SKM-1 (cell line): ENCODE measurements at regions not wholly inside any gene's neighbourhood (a gene's known extent, or its start where the extent isn't known, plus 50 kb on each side); places are given as distances from the start of the nearest gene placed in this dataset.
"Not testable (repeated sequence)": the region's sequence is repeated elsewhere in the genome, so short reads cannot be mapped to it uniquely, and the experiment has no call there.

Source experiments
- DNase-seq: peaks from one replicate; lab custom pipeline; 2025; ENCODE audit not compliant: unreplicated experiment; lab: John Stamatoyannopoulos, UW

GRCh38 chr1:73511038-73511437 is 686.9 kb downstream of the LRRIQ3 start:
- no peak for DNase-seq

- no peak for DNase-seq
Observed at GRCh38 chr1:73500154-73500553, 697.8 kb downstream of the LRRIQ3 start.

DNA sequence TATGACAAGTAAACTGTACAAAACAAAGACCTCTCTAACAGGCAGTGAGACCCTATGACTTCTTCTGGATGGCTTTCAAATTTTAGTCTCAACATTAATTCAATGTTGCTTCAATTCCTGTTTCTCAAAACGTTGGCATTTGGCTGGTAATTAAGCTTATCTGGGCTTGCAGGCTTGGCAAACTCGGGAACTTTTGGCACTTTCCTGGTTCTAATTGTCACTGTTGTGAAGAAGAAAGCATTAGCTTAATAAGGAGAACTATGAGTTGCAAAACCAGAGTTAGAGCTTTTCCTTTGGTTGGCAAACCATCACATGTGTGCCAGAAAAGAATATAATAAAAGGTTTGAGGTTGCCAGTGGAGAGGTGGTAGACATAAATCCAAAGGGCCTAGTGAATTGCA is 698.3 kb downstream of the LRRIQ3 start:
- no peak for DNase-seq

DNA sequence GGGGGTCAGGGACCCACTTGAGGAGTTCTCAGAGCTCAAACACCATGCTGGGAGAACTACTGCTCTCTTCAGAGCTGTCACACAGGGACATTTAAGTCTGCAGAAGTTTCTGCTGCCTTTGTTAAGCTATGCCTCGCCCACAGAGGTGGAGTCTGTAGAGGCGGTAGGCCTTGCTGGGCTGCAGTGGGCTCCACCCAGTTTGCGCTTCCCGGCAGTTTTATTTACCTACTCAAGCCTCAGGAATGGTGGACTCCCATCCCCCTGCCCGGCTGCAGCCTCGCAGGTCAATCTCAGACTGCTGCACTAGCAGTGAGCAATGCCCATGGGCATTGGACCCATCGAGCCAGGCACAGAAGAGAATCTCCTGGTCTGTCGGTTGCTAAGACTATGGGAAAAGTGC is 706.4 kb downstream of the LRRIQ3 start:
- DNase-seq = no peak

GRCh38 chr1:73475316-73475870 is 722.6 kb downstream of the LRRIQ3 start:
- no peak for DNase-seq

DNA sequence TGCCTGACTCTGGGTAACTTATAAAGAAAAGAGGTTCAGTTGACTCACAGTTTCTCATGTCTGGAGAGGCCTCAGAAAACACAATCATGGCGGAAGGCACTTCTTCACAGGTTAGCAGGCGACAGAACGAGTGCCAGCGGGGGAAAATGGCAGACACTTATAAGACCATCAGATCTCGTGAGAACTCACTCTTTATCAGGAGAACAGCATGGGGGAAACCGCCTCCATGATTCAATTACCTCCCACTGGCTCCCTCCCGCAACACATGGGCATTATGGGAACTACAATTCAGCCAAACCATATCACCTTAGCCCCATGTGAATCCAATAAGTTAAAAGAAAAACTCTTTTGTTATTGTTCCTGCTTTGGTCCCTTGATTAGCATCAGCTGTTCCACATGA is 725.2 kb downstream of the LRRIQ3 start:
- no peak for DNase-seq

GRCh38 chr1:73467731-73468130 is 730.2 kb downstream of the LRRIQ3 start:
- no peak for DNase-seq

- no peak for DNase-seq
Observed at GRCh38 chr1:73463873-73464272, 734.1 kb downstream of the LRRIQ3 start.

DNA sequence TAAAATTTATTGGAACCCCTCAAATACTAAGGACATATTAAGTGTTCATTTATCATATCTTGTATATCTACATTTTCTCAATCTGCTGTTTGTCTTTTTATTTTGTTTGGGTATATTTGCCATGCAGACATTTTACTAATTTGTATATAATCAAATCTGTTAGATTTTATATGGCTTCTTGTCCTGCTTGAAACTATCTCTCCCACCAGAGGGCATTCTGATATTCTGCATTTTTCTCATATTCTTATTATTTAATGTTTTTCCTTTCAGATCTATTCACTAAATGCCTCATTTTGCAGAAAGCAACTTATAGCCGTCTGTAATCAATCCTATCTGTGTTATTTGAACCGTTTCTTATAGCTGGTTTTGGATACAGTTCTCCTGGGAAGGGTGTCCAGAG is 745.5 kb downstream of the LRRIQ3 start:
- DNase-seq = no peak

- not testable (repeated sequence) for DNase-seq
Observed at GRCh38 chr1:73450668-73451067, 747.3 kb downstream of the LRRIQ3 start.

DNA sequence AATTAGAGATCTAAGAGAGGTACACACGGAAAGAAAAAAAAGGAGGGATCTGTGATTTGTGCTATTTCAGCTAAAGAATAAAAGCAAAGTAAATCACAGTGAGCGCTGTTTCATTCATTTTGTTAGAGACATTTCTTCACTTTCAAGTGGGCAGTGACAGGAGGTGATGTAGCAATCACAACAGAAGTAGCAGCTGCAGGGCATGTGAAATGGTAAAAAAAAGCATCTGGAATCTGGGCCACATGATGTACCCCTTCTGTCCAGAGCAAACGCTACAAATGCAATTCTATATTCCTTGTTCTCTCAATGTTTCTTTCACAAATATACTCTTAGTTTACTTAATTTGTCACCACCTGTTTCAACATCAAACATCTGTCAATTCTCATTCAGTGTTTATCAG is 786.5 kb downstream of the LRRIQ3 start:
- DNase-seq = no peak

DNA sequence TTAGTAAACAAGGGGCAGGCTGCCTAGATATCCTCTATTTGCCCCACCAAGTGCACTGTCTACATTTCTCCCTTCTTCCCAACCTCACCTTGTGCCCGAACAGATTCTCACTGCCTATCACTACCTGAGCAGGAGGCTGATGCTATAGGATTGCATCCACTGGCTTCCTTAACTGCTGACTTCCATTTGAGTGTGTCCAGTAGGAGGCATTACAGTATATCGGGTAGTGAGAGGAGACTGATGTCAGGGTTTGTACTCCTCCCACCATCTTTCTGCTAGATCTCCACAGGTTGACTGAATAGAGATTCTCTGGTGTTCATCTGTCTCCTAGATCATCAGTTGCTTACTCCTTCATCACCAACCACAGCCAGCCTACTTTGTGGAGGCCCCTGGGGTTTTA is 796.3 kb downstream of the LRRIQ3 start:
- DNase-seq = no peak

DNA sequence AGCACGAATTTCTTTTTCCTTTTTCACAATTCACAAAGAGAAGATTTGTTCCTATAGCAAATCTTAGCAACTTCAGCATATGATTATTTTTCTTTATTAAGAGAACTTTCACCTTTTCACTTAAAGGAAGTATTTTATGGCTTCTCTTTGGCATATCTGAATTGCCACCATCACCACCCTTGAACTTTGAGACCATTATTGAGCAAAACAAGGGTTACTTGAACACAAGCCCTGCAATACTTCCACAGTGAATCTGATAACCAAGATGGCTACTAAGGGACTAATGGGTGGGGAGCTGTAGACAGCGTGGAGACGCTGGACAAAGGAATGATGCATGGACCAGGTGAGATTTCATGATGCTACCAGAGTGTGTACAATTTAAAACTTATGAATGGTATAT is 815.0 kb downstream of the LRRIQ3 start:
- no peak for DNase-seq

- no peak for DNase-seq
Observed at GRCh38 chr1:73366734-73367413, 831.1 kb downstream of the LRRIQ3 start.

GRCh38 chr1:73359001-73359400 is 839.0 kb downstream of the LRRIQ3 start:
- DNase-seq = no peak

DNA sequence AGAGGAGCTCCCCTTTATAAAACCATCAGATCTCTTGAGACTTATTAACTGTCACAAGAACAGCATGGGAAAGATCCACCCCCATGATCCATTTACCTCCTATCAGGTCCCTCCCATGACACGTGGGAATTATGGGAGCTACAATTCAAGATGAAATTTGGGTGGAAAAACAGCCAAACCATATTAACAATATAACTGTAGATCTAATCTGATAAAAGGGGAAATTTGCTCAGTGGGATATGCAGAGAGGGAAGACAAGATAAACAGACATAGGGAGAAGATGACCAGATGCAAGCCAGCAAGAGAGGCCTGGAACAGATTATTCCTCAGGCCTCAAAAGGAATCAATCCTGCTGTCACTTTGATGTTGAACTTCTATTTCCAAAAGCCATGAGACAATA is 841.5 kb downstream of the LRRIQ3 start:
- no peak for DNase-seq

- no peak for DNase-seq
Observed at GRCh38 chr1:73343947-73344346, 854.0 kb downstream of the LRRIQ3 start.

- no peak for DNase-seq
Observed at GRCh38 chr1:73333847-73334503, 864.0 kb downstream of the LRRIQ3 start.

GRCh38 chr1:73331726-73332125 is 866.2 kb downstream of the LRRIQ3 start:
- no peak for DNase-seq

DNA sequence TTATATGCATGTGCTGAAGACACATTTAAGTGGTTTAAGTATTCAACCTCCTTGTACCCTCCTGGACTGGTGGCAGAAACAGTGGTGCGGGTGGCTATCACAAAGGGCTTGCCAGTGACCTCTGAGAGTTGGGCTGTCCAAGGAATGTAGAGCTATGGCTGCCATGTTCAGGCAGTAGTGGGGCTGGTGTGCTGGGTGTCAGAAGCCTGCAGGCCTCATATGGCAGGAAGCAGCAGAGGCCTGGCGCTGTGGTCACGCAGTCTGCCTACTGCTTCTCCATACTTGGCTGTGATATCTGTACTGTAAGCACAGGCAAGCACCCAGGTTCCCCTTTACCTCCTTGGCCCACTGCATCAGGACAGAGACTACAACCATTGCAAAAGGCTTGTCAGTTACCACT is 870.0 kb downstream of the LRRIQ3 start:
- DNase-seq = no peak

- no peak for DNase-seq
Observed at GRCh38 chr1:73327180-73327793, 870.7 kb downstream of the LRRIQ3 start.

DNA sequence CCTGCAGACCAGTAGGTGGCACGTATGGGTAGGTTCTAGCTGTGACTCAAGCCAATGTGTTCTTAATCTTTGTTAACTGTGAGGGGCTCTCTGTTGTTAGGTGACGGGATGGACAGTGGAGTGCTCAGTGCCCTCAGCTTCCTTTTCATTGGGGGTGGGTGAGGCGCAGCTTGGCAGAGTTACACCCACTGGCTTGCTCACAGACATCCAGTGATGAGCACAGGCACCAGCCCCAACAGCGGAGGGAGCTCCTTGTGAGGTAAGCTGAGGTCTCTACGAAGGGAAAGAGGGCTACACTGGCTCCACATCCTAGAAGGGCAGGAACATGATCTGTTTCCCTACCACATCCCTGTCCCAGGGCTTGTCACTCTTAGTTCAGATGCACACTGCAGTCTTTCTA is 871.3 kb downstream of the LRRIQ3 start:
- no peak for DNase-seq
